Bronchial epithelial cell (primary cell): ENCODE measurements at regions not wholly inside any gene's neighbourhood (a gene's known extent, or its start where the extent isn't known, plus 50 kb on each side); places are given as distances from the start of the nearest gene placed in this dataset.

Experiments
- DNase-seq: peaks from one replicate; pipeline ENCODE4 v3.0.0-alpha.2; 2010; ENCODE audit warnings: low read depth
- FAIRE-seq: peaks from 2 replicates; lab custom pipeline; 2011; peaks lifted over from hg19 to GRCh38; lab: Jason Lieb, UNC
- H3K27me3 ChIP-seq: 2 replicates; pipeline ENCODE4 v1.5.1; 2011; ENCODE audit warnings: low read length; ENCODE audit not compliant: control insufficient read depth, insufficient read depth
- H3K36me3 ChIP-seq: 2 replicates; pipeline ENCODE4 v1.5.1; 2011; ENCODE audit warnings: low read length; ENCODE audit not compliant: control insufficient read depth, insufficient read depth
- H3K4me3 ChIP-seq: 2 replicates; pipeline ENCODE4 v1.5.1; 2011; ENCODE audit warnings: mild to moderate bottlenecking, low read depth, low read length, control low read depth
- CTCF ChIP-seq: IDR thresholded peaks from 2 replicates; pipeline ENCODE4 v1.5.1; 2011; ENCODE audit warnings: mild to moderate bottlenecking, moderate library complexity, low read length, control low read depth, inconsistent platforms; ENCODE audit not compliant: insufficient read depth, severe bottlenecking

- Histone ChIP-seq H3K36me3 (no peaks in the 10 kb centered on the region), H3K27me3 (no peaks in the 10 kb centered on the region), H3K4me3 (no peak overlapping the region)
- TF ChIP-seq CTCF, result no peak
- DNase-seq (no peak), FAIRE-seq (no peak)
Measured at GRCh38 chr9:16090907-16091629, 538.2 kb downstream of the CCDC171 start.

- no peaks in the 10 kb centered on the region for H3K36me3 ChIP-seq
Measured at GRCh38 chr9:16092142-16093091, 539.6 kb downstream of the CCDC171 start.

GRCh38 chr9:16098306-16098705 is 545.5 kb downstream of the CCDC171 start:
- Histone ChIP-seq H3K4me3 (no peak overlapping the region), H3K36me3 (no peaks in the 10 kb centered on the region), H3K27me3 (no peaks in the 10 kb centered on the region)
- DNase-seq (no peak), FAIRE-seq (no peak)
- TF ChIP-seq CTCF, result no peak

More at GRCh38 chr9:16092142-16093091, 539.6 kb downstream of the CCDC171 start:
- no peaks in the 10 kb centered on the region for H3K27me3 ChIP-seq
- FAIRE-seq, result peak; percentile 36
- TF ChIP-seq CTCF, result no peak
- H3K4me3 ChIP-seq, result no peak overlapping the region
- no peak for DNase-seq

- no peak for DNase-seq
- no peak for TF ChIP-seq CTCF
- FAIRE-seq, result no peak
Measured at GRCh38 chr9:16099732-16100536, 547.1 kb downstream of the CCDC171 start.

GRCh38 chr9:16100537-16101091 is 547.8 kb downstream of the CCDC171 start:
- FAIRE-seq (no peak), DNase-seq (no peak)
- Histone ChIP-seq H3K4me3 (no peak overlapping the region), H3K27me3 (no peaks in the 10 kb centered on the region), H3K36me3 (no peaks in the 10 kb centered on the region)
- no peak for TF ChIP-seq CTCF

More at GRCh38 chr9:16099732-16100536, 547.1 kb downstream of the CCDC171 start:
- Histone ChIP-seq H3K4me3 (no peak overlapping the region), H3K27me3 (no peaks in the 10 kb centered on the region), H3K36me3 (no peaks in the 10 kb centered on the region)
